ENCODE measurements at regions not wholly inside any gene's neighbourhood (a gene's known extent, or its start where the extent isn't known, plus 50 kb on each side); places are given as distances from the start of the nearest gene placed in this dataset.

DNA sequence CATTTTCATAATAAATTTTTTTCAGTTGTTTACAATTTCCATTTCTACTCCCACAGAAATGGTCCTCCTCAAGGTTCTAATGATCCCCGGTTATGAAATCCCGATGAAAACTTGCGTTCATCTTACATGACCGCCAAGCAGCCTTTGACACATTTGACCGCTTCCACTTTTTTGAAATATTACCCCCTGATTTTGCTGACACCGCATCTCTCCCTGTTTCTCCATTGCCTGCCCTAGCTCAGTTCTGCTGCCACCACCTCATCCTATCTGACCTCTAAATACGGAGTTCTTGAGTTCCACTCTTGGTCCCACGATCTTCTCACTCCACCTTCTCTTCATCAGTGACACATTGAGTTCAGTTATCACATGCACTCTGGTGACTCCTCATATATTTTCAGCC, 74.1 kb downstream of the SLC35B3 start:
- H3K27ac ChIP-seq, result no peak overlapping the region
- no peaks in the 10 kb centered on the region for H3K9me3 ChIP-seq
- H3K27me3 ChIP-seq, result no peaks in the 10 kb centered on the region
- DNase-seq (no peak), ATAC-seq (ENCODE audit: low FRiP score in 2 of 2) (no peak)
- 87 to 91% methylated on average over 8 of the region's 8 CpGs for WGBS, 2 donors
- TF ChIP-seq EP300 (IDR thresholded peaks at IDR 0.05) (no peak), POLR2AphosphoS5 (IDR thresholded peaks at IDR 0.05) (no peak), POLR2A (IDR thresholded peaks at IDR 0.05) (no peak)
- TF ChIP-seq, protein P1, sequence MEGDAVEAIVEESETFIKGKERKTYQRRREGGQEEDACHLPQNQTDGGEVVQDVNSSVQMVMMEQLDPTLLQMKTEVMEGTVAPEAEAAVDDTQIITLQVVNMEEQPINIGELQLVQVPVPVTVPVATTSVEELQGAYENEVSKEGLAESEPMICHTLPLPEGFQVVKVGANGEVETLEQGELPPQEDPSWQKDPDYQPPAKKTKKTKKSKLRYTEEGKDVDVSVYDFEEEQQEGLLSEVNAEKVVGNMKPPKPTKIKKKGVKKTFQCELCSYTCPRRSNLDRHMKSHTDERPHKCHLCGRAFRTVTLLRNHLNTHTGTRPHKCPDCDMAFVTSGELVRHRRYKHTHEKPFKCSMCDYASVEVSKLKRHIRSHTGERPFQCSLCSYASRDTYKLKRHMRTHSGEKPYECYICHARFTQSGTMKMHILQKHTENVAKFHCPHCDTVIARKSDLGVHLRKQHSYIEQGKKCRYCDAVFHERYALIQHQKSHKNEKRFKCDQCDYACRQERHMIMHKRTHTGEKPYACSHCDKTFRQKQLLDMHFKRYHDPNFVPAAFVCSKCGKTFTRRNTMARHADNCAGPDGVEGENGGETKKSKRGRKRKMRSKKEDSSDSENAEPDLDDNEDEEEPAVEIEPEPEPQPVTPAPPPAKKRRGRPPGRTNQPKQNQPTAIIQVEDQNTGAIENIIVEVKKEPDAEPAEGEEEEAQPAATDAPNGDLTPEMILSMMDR (IDR thresholded peaks at IDR 0.05), result no peak
- H3K36me3 ChIP-seq, result no peaks in the 10 kb centered on the region
- H3K4me3 ChIP-seq, result no peak overlapping the region
- H3K4me1 ChIP-seq, result no peaks in the 10 kb centered on the region

DNA sequence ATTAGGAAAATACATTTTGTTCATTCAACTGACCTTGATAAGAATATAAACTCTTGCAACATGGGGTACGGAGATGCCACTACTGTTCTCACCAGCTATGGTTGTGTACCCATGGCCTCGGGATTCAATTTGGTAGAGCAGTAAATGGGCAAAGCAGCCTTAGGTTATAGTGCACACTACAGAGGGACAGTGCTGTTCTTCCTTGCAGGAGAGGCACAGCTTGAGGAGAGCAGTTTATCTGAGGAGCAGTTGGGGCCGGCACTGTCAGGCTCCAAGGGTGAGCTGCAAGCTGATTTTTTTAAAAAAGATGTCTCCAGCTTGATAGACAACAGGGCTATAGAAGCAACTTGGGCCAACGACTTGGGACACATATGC, 82.4 kb downstream of the SLC35B3 start:
- H3K9me3 ChIP-seq, result no peaks in the 10 kb centered on the region
- H3K4me1 ChIP-seq, result no peaks in the 10 kb centered on the region
- no peak overlapping the region for H3K4me3 ChIP-seq
- 76 to 83% methylated on average over 4 of the region's 4 CpGs for WGBS, 2 donors
- no peaks in the 10 kb centered on the region for H3K36me3 ChIP-seq
- DNase-seq (no peak), ATAC-seq (ENCODE audit: low FRiP score in 2 of 2) (no peak)
- TF ChIP-seq POLR2A (IDR thresholded peaks at IDR 0.05), result no peak
- no peak for TF ChIP-seq EP300 (IDR thresholded peaks at IDR 0.05)
- TF ChIP-seq, protein P1 (IDR thresholded peaks at IDR 0.05), result no peak
- TF ChIP-seq POLR2AphosphoS5 (IDR thresholded peaks at IDR 0.05), result no peak
- H3K27me3 ChIP-seq, result no peaks in the 10 kb centered on the region
- H3K27ac ChIP-seq, result no peak overlapping the region

DNA sequence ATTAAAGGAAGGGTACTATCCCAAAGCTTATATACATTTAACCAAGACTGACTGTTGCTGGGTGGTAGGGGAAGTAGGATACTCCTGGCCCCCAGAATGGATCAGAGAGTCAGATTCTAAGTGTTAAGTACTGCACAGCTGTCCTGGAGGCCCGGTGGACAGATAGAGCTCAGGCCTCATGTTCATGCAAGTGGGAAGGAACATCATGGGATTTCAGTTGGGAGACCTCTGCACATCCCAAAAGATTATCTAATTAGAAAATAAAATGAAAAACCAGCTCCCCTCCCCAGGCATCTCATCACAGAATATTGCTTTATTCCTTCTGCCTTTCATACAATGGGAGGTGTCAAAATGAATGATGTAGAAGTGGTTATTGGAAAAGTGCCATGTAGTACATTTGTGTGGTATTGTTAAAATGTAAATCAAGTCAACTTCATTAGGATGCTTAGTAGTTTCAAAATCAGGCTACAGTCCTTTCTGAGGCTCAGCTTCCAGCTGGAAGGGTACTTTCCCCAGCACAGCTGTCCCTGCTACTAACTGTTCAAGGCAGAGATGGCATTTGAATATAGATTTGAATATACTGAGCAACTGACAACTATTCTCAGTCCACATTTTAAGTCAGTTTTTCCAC, 82.9 kb downstream of the SLC35B3 start:
- no peak for TF ChIP-seq POLR2A (IDR thresholded peaks at IDR 0.05)
- TF ChIP-seq, protein P1 (IDR thresholded peaks at IDR 0.05), result no peak
- TF ChIP-seq EP300 (IDR thresholded peaks at IDR 0.05), result no peak
- no peak for TF ChIP-seq POLR2AphosphoS5 (IDR thresholded peaks at IDR 0.05)
- no peak overlapping the region for H3K4me3 ChIP-seq
- H3K36me3 ChIP-seq, result no peaks in the 10 kb centered on the region
- H3K27me3 ChIP-seq, result no peaks in the 10 kb centered on the region
- H3K27ac ChIP-seq, result no peak overlapping the region
- no peaks in the 10 kb centered on the region for H3K9me3 ChIP-seq
- 100% methylated on average over 1 of the region's 1 CpG for WGBS, 2 donors
- ATAC-seq (ENCODE audit: low FRiP score in 2 of 2) (no peak), DNase-seq (no peak)
- no peaks in the 10 kb centered on the region for H3K4me1 ChIP-seq

DNA sequence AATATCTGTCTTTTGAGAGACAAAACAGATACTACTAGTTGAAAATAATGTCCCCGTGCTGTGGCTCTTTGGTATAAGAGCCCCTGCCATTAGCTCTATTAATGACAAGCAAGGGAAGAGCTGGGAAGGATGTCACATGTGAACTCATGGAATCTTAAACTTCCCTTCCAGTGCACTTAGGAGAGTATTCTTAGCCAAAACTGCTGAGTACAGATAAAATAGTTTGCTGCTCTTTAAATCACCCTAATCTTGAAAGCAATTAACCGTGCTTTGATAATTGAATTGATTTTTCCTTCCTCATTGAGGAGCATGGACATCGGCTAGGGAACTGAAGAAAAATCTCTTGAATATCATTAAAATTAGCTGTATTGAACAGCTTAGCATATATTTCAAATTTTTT, 91.7 kb downstream of the SLC35B3 start:
- Histone ChIP-seq H3K4me1 (no peaks in the 10 kb centered on the region), H3K27ac (no peak overlapping the region), H3K27me3 (no peaks in the 10 kb centered on the region), H3K4me3 (no peak overlapping the region), H3K36me3 (no peaks in the 10 kb centered on the region), H3K9me3 (peaks cover 0 to 8% (median 0%) of the 10 kb centered on the region in 4 donors)
- no peak for ATAC-seq (ENCODE audit: low FRiP score in 2 of 2)
- TF ChIP-seq, protein P1 (IDR thresholded peaks at IDR 0.05), result no peak
- TF ChIP-seq EP300 (IDR thresholded peaks at IDR 0.05), result no peak
- TF ChIP-seq POLR2AphosphoS5 (IDR thresholded peaks at IDR 0.05), result no peak
- no peak for TF ChIP-seq POLR2A (IDR thresholded peaks at IDR 0.05)
- WGBS, 2 donors, result 70 to 84% methylated on average over 3 of the region's 3 CpGs
- DNase-seq, result no peak

DNA sequence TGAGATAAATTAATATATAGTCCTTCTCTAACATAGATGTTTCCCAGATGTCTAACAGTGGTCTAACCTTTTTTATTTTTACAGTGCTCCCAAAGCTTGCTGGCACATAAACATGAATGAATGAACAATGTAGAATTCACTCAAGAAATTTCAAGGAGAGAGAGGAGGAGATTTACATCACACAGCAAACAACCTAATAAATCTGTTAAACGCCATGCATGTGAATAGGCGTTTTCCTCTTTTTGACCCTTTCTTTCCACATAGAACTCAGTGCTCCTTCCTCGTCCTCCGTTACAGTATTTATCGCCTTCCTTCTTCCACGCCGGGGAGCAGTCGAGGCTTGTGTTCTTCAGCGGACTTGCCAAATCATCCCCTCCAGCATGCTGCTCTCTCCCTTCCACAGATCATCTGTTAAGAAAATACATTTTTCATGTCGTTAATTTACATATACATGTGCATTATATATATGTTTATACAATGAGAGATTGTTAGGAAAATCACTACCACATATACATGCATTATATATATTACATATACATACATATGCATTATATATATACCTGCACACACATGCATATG, 93.0 kb downstream of the SLC35B3 start:
- ATAC-seq (ENCODE audit: low FRiP score in 2 of 2) (no peak), DNase-seq (no peak)
- no peak for TF ChIP-seq POLR2AphosphoS5 (IDR thresholded peaks at IDR 0.05)
- TF ChIP-seq, protein P1 (IDR thresholded peaks at IDR 0.05), result no peak
- no peak for TF ChIP-seq EP300 (IDR thresholded peaks at IDR 0.05)
- TF ChIP-seq POLR2A (IDR thresholded peaks at IDR 0.05), result no peak
- no peaks in the 10 kb centered on the region for H3K27me3 ChIP-seq
- H3K9me3 ChIP-seq, result peaks cover 0 to 8% (median 0%) of the 10 kb centered on the region in 4 donors
- no peaks in the 10 kb centered on the region for H3K4me1 ChIP-seq
- no peak overlapping the region for H3K4me3 ChIP-seq
- H3K36me3 ChIP-seq, result no peaks in the 10 kb centered on the region
- WGBS, 2 donors, result 74 to 86% methylated on average over 10 of the region's 10 CpGs
- H3K27ac ChIP-seq, result no peak overlapping the region
